ENCODE measurements at regions not wholly inside any gene's neighbourhood (a gene's known extent, or its start where the extent isn't known, plus 50 kb on each side); places are given as distances from the start of the nearest gene placed in this dataset.

GRCh38 chr10:121113911-121114310 is 262.7 kb downstream of the WDR11 start (continued):
- TF ChIP-seq, protein P1, sequence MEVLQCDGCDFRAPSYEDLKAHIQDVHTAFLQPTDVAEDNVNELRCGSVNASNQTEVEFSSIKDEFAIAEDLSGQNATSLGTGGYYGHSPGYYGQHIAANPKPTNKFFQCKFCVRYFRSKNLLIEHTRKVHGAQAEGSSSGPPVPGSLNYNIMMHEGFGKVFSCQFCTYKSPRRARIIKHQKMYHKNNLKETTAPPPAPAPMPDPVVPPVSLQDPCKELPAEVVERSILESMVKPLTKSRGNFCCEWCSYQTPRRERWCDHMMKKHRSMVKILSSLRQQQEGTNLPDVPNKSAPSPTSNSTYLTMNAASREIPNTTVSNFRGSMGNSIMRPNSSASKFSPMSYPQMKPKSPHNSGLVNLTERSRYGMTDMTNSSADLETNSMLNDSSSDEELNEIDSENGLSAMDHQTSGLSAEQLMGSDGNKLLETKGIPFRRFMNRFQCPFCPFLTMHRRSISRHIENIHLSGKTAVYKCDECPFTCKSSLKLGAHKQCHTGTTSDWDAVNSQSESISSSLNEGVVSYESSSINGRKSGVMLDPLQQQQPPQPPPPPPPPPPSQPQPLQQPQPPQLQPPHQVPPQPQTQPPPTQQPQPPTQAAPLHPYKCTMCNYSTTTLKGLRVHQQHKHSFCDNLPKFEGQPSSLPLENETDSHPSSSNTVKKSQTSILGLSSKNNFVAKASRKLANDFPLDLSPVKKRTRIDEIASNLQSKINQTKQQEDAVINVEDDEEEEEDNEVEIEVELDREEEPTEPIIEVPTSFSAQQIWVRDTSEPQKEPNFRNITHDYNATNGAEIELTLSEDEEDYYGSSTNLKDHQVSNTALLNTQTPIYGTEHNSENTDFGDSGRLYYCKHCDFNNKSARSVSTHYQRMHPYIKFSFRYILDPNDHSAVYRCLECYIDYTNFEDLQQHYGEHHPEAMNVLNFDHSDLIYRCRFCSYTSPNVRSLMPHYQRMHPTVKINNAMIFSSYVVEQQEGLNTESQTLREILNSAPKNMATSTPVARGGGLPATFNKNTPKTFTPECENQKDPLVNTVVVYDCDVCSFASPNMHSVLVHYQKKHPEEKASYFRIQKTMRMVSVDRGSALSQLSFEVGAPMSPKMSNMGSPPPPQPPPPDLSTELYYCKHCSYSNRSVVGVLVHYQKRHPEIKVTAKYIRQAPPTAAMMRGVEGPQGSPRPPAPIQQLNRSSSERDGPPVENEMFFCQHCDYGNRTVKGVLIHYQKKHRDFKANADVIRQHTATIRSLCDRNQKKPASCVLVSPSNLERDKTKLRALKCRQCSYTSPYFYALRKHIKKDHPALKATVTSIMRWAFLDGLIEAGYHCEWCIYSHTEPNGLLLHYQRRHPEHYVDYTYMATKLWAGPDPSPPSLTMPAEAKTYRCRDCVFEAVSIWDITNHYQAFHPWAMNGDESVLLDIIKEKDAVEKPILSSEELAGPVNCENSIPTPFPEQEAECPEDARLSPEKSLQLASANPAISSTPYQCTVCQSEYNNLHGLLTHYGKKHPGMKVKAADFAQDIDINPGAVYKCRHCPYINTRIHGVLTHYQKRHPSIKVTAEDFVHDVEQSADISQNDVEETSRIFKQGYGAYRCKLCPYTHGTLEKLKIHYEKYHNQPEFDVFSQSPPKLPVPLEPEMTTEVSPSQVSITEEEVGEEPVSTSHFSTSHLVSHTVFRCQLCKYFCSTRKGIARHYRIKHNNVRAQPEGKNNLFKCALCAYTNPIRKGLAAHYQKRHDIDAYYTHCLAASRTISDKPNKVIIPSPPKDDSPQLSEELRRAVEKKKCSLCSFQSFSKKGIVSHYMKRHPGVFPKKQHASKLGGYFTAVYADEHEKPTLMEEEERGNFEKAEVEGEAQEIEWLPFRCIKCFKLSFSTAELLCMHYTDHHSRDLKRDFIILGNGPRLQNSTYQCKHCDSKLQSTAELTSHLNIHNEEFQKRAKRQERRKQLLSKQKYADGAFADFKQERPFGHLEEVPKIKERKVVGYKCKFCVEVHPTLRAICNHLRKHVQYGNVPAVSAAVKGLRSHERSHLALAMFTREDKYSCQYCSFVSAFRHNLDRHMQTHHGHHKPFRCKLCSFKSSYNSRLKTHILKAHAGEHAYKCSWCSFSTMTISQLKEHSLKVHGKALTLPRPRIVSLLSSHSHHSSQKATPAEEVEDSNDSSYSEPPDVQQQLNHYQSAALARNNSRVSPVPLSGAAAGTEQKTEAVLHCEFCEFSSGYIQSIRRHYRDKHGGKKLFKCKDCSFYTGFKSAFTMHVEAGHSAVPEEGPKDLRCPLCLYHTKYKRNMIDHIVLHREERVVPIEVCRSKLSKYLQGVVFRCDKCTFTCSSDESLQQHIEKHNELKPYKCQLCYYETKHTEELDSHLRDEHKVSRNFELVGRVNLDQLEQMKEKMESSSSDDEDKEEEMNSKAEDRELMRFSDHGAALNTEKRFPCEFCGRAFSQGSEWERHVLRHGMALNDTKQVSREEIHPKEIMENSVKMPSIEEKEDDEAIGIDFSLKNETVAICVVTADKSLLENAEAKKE (CRISPR knock-in tag; IDR thresholded peaks at IDR 0.05) = no peak
- no peak for TF ChIP-seq NANOG (IDR thresholded peaks at IDR 0.05; ENCODE audit: borderline replicate concordance)

DNA sequence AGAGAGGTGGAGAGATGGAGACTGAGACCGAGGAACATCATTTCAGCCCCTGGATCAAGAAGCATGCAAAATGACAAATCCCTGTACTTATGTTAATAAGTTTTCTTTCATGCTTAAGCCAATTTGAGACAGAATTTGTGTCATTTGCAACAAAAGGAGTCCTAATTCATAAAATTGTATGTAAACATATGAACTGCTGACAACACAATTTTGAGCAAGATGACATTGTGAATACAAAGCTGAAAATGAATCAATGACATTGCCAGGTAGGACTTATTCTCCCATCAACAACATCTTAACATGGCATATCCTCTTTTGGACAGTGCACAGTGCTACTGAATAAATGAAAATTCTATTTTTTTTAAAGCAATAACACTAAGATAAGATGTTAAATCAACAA is 264.0 kb downstream of the WDR11 start:
- Histone ChIP-seq H3K79me2 (replicated peaks; ENCODE audit: insufficient read depth) (no peaks in the 10 kb centered on the region), H3K36me3 (ENCODE audit: insufficient read depth) (no peaks in the 10 kb centered on the region; the same call in 1 of the 2 replicates), H3K4me3 (no peak overlapping the region), H3K4me2 (no peak overlapping the region), H3K27ac (ENCODE audit: low read depth) (no peak overlapping the region), H3K9me2 (ENCODE audit: insufficient read depth) (peaks cover 9% of the 10 kb centered on the region; the same call in 1 of the 2 replicates), H3K4me1 (ENCODE audit: insufficient read depth) (peaks cover 5% of the 10 kb centered on the region; the same call in 1 of the 2 replicates), H4K20me1 (replicated peaks; ENCODE audit: insufficient read depth) (no peaks in the 10 kb centered on the region), H3K27me3 (ENCODE audit: insufficient read depth) (no peaks in the 10 kb centered on the region), H3F3A (replicated peaks; ENCODE audit: low read depth) (no peaks in the 10 kb centered on the region), H2AFZ (peak overlapping the region; percentile 47; the same call in 1 of the 2 replicates)
- TF ChIP-seq, protein P1 (CRISPR knock-in tag; IDR thresholded peaks at IDR 0.05) = no peak
- TF ChIP-seq ETS1 (IDR thresholded peaks at IDR 0.05) = no peak
- TF ChIP-seq POLR2AphosphoS5 (IDR thresholded peaks at IDR 0.05; ENCODE audit: low read depth) = no peak
- TF ChIP-seq STAT1 (IDR thresholded peaks at IDR 0.05; ENCODE audit: unreplicated experiment) = no peak
- TF ChIP-seq NANOG (IDR thresholded peaks at IDR 0.05; ENCODE audit: borderline replicate concordance) = no peak
- no peak for TF ChIP-seq EZH2phosphoT487 (IDR thresholded peaks at IDR 0.05; ENCODE audit: unreplicated experiment)
- no peak for DNase-seq (ENCODE audit: low spot score)
- ATAC-seq = no peak
- Mint-ChIP-seq H3K36me3 (ENCODE audit: low read depth) (no peaks in the 10 kb centered on the region), H3K9me3 (peaks cover 9% of the 10 kb centered on the region; the same call in 2 of the 3 replicates), H3K4me3 (no peak overlapping the region), H3K4me1 (peaks cover 10% of the 10 kb centered on the region; the same call in 2 of the 3 replicates), H3K27ac (no peak overlapping the region), H3K27me3 (ENCODE audit: insufficient read depth, low read depth, poor library complexity) (peaks cover 4% of the 10 kb centered on the region)

Data from GM23338 (cell line).